H1 (cell line): ENCODE measurements at regions not wholly inside any gene's neighbourhood (a gene's known extent, or its start where the extent isn't known, plus 50 kb on each side); places are given as distances from the start of the nearest gene placed in this dataset.

ENCODE experiments used
- EZH2 ChIP-seq: fragments of 200-600 bp; sonication (generic); IDR thresholded peaks from 2 replicates; pipeline ENCODE4 v1.7.1; 2012; ENCODE audit warnings: low read depth, mild to moderate bottlenecking, moderate library complexity, low read length, inconsistent platforms; ENCODE audit not compliant: severe bottlenecking
- RXRA ChIP-seq: IDR thresholded peaks from 2 replicates; pipeline ENCODE4 v1.6.1; 2011; ENCODE audit warnings: low read depth, mild to moderate bottlenecking, low read length, moderate library complexity; ENCODE audit not compliant: insufficient read depth
- USF2 ChIP-seq: IDR thresholded peaks from 2 replicates; pipeline ENCODE4 v1.6.1; 2011; ENCODE audit warnings: low read length, improper control_type of control experiment

DNA sequence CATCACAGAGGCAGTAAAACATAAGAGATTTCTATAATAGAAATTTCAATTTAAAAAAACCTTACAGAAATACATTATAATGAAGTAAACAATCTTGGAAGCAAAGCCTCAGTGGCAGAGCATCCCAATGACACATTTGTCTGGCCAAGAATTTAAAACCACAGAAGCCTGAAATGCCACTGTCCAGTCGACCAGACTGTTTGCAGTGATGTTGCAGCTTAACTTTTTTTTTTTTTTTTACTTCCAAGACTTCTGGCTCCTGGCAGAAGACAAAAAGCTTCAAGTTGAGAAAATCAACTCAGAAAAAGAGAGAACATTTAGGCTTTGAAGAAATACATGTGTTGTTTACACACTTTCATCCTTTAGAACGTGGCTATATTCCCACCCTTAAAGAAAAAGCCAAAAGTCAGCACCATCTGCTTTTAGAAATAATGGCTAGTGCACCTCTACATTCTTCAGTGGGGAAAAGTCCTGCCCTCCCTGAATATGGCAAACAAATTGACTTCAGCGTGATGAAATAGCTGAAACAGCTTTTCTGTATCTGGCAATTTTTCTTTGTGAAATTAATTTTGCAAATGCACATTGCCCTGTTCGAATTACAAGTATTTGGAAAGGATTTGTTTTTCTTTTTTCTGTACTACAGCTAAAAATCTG lies 205.5 kb upstream of the MON1B start (continued):
- no peak for TF ChIP-seq EZH2
- TF ChIP-seq RXRA, result no peak
- no peak for TF ChIP-seq USF2
